ENCODE measurements at regions not wholly inside any gene's neighbourhood (a gene's known extent, or its start where the extent isn't known, plus 50 kb on each side); places are given as distances from the start of the nearest gene placed in this dataset.

- peaks cover 0 to 13% of the 10 kb centered on the region in 2 experiments; a peak in 2 of 5 replicates for H3K27me3 ChIP-seq (ENCODE audit: control insufficient read depth in 1 of 2, insufficient read depth in 2 of 2, low read length in 2 of 2)
- no peak for FAIRE-seq
- no peak overlapping the region for H3K9ac ChIP-seq (ENCODE audit: insufficient read depth, low read depth, low read length)
- BruUV-seq (replicated peaks), result no TSS peak
- no peak overlapping the region for H3K27ac ChIP-seq (ENCODE audit: extremely low read length, insufficient read depth, low read length)
- no peak overlapping the region for H2AFZ ChIP-seq (ENCODE audit: low read length)
- ChIA-PET CTCF (ENCODE audit: low intra/inter-chr PET ratio, low total read pairs) (interaction anchor here (2.4 kb wide), 1 partner anchor 923 kb away, joined by 14 read pairs; no protein-coding TSS in a partner anchor), POLR2A (no interaction called here)
- intact Hi-C loops (cut with micrococcal nuclease; ENCODE audit: unreplicated experiment), result no loop called here
- no peak overlapping the region for H3K4me3 ChIP-seq (replicated peaks in 1 of 3; ENCODE audit: insufficient read depth in 1 of 3, low read depth in 2 of 3, low read length in 3 of 3)
- no peak for DNase-seq (ENCODE audit: low spot score)
- 7% methylated on average over 4 of the region's 4 CpGs for WGBS (ENCODE audit: low lambda C conversion rate)
- ATAC-seq, result no peak
- H3K79me2 ChIP-seq (ENCODE audit: insufficient read depth, low read length), result no peaks in the 10 kb centered on the region
- H3K9me3 ChIP-seq (ENCODE audit: low read length), result no peaks in the 10 kb centered on the region
- no peaks in the 10 kb centered on the region for H3K36me3 ChIP-seq (replicated peaks in 1 of 2; ENCODE audit: control insufficient read depth in 1 of 2, insufficient read depth in 2 of 2, low read length in 2 of 2)
- no peaks in the 10 kb centered on the region for H4K20me1 ChIP-seq (ENCODE audit: insufficient read depth, low read length)
- in situ Hi-C loops (cut with HindIII; ENCODE audit: extremely low pct_ligation_motif_present, low pct_unique_long_range_greater_than_20kb), result loop anchor here (5.0 to 25.0 kb wide), 2 partner anchors 605 to 925 kb away; no protein-coding TSS in a partner anchor
- H3K4me2 ChIP-seq (ENCODE audit: low read depth, low read length), result no peak overlapping the region
- H3K4me1 ChIP-seq (ENCODE audit: insufficient read depth, low read length), result no peaks in the 10 kb centered on the region
- TF ChIP-seq ZFYVE20 (CRISPR knock-in tag; IDR thresholded peaks at IDR 0.05; ENCODE audit: borderline replicate concordance, low read depth) (no peak), ZBTB33 (CRISPR knock-in tag; IDR thresholded peaks at IDR 0.05) (no peak), ZNF879 (CRISPR knock-in tag; IDR thresholded peaks at IDR 0.05) (no peak), NFE2L2 (IDR thresholded peaks at IDR 0.05; ENCODE audit: low read length) (no peak), ZMAT5 (CRISPR knock-in tag; IDR thresholded peaks at IDR 0.05; ENCODE audit: borderline replicate concordance, low read depth) (no peak), GMEB2 (CRISPR knock-in tag; IDR thresholded peaks at IDR 0.05; ENCODE audit: low read depth) (no peak), SATB2 (CRISPR knock-in tag; IDR thresholded peaks at IDR 0.05) (no peak), THAP9 (CRISPR knock-in tag; IDR thresholded peaks at IDR 0.05; ENCODE audit: borderline replicate concordance) (no peak), PREB (CRISPR knock-in tag; IDR thresholded peaks at IDR 0.05) (no peak), E2F1 (CRISPR knock-in tag; IDR thresholded peaks at IDR 0.05) (no peak), ZNF782 (CRISPR knock-in tag; IDR thresholded peaks at IDR 0.05; ENCODE audit: borderline replicate concordance) (no peak), GZF1 (CRISPR knock-in tag; IDR thresholded peaks at IDR 0.05) (no peak), FOXJ3 (CRISPR knock-in tag; IDR thresholded peaks at IDR 0.05; ENCODE audit: borderline replicate concordance) (no peak), ZMYM3 (CRISPR knock-in tag; IDR thresholded peaks at IDR 0.05) (no peak), ZNF451 (CRISPR knock-in tag; IDR thresholded peaks at IDR 0.05) (no peak), ZNF350 (CRISPR knock-in tag; IDR thresholded peaks at IDR 0.05; ENCODE audit: borderline replicate concordance, low read depth) (no peak)
Measured at GRCh38 chr21:41067709-41068108, 100.3 kb upstream of the BACE2 start.

Measured in HepG2 (cell line).